ENCODE measurements at regions not wholly inside any gene's neighbourhood (a gene's known extent, or its start where the extent isn't known, plus 50 kb on each side); places are given as distances from the start of the nearest gene placed in this dataset.

DNA sequence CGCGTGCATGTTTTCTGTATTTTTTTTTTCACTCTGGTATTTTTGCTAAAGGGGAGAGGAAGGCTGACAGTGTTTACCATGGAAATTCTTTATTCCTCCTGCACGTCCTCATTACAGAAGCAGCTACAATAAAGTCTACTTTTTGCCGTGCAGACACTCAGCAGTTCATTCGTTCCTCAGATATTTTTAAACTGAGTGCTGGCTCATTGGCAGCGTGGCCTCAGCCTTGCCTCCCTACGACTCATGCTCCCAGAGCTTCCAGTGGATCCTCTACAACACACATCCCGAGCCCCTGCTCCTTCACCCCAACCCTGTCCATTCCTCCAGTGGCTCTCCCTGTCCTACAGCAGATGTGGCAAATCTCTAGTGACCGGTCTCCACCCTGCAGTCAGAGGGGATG, 239.2 kb upstream of the ZMIZ1 start:
- TF ChIP-seq, protein P1, sequence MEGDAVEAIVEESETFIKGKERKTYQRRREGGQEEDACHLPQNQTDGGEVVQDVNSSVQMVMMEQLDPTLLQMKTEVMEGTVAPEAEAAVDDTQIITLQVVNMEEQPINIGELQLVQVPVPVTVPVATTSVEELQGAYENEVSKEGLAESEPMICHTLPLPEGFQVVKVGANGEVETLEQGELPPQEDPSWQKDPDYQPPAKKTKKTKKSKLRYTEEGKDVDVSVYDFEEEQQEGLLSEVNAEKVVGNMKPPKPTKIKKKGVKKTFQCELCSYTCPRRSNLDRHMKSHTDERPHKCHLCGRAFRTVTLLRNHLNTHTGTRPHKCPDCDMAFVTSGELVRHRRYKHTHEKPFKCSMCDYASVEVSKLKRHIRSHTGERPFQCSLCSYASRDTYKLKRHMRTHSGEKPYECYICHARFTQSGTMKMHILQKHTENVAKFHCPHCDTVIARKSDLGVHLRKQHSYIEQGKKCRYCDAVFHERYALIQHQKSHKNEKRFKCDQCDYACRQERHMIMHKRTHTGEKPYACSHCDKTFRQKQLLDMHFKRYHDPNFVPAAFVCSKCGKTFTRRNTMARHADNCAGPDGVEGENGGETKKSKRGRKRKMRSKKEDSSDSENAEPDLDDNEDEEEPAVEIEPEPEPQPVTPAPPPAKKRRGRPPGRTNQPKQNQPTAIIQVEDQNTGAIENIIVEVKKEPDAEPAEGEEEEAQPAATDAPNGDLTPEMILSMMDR (IDR thresholded peaks at IDR 0.05; ENCODE audit: borderline replicate concordance) = no peak
- H3K9me3 ChIP-seq (replicated peaks) = peaks cover 21% of the 10 kb centered on the region
- H3K36me3 ChIP-seq = no peaks in the 10 kb centered on the region
- no peak overlapping the region for H3K4me3 ChIP-seq
- no peak overlapping the region for H3K27ac ChIP-seq (replicated peaks)
- DNase-seq = no peak
- H3K27me3 ChIP-seq (ENCODE audit: low read depth) = peaks cover 3% of the 10 kb centered on the region
- intact Hi-C loops (cut with micrococcal nuclease) = no loop called here
- H3K4me1 ChIP-seq = peaks cover 13% of the 10 kb centered on the region

DNA sequence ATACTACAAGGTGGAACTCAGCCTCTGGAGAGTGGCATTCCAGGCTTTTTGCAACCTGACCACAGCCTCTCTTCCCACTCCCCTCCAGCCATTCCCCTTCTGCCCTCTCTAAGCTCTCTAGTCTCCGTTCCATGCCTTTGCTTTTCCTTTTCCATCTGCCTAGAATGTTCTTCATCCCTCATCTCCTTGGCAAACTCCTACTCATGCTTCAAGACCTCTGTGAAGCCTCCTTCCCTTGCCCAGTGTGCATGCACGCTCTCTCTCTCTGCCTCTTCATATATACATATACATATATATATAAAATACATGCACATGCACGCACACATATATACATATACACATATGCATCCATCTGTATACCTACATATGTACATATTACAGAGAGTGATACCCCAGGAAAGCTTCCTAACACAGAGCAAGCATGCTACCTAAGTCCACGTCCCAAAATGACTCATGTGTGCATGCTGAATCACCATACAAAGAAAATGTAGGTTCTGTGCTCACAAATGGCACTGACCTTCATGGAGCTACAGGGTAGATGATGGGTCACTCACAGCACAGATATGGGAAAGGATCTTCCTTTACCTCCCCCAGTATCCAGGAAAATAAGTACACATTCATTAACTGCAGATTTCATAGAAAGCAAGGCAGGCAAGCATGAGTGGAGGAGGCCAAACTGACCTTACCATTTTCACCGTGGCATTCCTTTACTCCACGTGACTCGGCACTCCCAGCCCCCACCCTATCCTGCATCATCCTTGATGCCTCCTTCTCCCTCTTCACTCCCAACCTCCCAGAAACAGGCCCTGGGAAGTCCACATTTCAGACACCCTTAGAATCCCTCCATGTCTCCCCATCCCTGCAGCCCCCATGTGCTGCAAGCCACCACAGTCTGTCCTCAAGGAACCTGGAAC, 238.4 kb upstream of the ZMIZ1 start:
- TF ChIP-seq, protein P1 (IDR thresholded peaks at IDR 0.05; ENCODE audit: borderline replicate concordance) = no peak
- intact Hi-C loops (cut with micrococcal nuclease) = no loop called here
- Histone ChIP-seq H3K4me3 (no peak overlapping the region), H3K9me3 (replicated peaks) (peaks cover 21% of the 10 kb centered on the region), H3K36me3 (no peaks in the 10 kb centered on the region), H3K4me1 (peaks cover 13% of the 10 kb centered on the region), H3K27me3 (ENCODE audit: low read depth) (peaks cover 3% of the 10 kb centered on the region), H3K27ac (replicated peaks) (no peak overlapping the region)
- DNase-seq = no peak

DNA sequence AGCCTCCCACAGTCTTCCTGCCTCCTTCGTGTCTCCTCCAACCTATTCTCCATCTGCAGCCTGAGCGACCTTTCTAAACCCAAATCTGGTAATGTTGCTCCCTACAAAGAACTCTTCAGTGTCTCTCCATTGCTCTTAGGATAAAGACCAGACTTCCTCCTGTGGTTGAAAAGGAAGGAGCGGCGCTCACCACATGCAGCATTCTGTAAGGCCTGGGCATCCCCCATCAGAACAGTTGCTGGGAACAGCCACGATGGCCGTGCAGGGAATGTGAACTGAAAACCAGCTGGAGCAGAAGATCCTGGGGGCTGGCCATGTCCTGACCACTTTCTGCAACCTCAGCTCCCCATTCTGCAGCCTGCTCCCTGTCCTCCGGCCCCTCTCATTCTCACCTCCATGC, 237.8 kb upstream of the ZMIZ1 start:
- intact Hi-C loops (cut with micrococcal nuclease) = no loop called here
- no peak overlapping the region for H3K27ac ChIP-seq (replicated peaks)

DNA sequence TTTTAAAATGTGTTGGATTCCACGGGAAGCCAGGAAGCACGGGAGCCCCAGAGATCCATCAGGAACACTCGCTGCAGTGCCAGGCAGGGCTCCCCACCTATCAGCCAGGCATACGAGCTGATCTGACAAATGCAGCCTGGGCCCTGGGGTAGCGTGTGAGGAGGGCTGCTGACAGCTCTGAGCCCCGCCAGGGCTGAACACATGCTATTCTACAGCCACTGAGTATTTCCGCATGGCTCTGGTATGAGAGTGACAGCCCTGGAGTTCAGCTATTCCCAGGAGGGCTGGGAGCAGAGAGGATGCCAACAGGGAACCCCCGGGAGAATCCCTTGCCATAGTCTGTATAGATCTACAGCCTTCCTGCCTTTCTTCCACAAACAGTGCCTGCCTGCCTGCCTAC, 237.3 kb upstream of the ZMIZ1 start:
- peaks cover 3% of the 10 kb centered on the region for H3K27me3 ChIP-seq (ENCODE audit: low read depth)
- H3K36me3 ChIP-seq = no peaks in the 10 kb centered on the region
- no peak overlapping the region for H3K27ac ChIP-seq (replicated peaks)
- no peak for DNase-seq
- intact Hi-C loops (cut with micrococcal nuclease) = no loop called here
- peaks cover 21% of the 10 kb centered on the region for H3K9me3 ChIP-seq (replicated peaks)
- H3K4me3 ChIP-seq = no peak overlapping the region
- TF ChIP-seq, protein P1 (IDR thresholded peaks at IDR 0.05; ENCODE audit: borderline replicate concordance) = no peak
- H3K4me1 ChIP-seq = peaks cover 13% of the 10 kb centered on the region

More for the DNA sequence above, 237.8 kb upstream of the ZMIZ1 start:
- no peak overlapping the region for H3K4me3 ChIP-seq
- H3K36me3 ChIP-seq = no peaks in the 10 kb centered on the region
- TF ChIP-seq, protein P1 (IDR thresholded peaks at IDR 0.05; ENCODE audit: borderline replicate concordance) = no peak
- H3K9me3 ChIP-seq (replicated peaks) = peaks cover 21% of the 10 kb centered on the region
- DNase-seq = no peak
- H3K4me1 ChIP-seq = peaks cover 13% of the 10 kb centered on the region
- H3K27me3 ChIP-seq (ENCODE audit: low read depth) = peaks cover 3% of the 10 kb centered on the region

DNA sequence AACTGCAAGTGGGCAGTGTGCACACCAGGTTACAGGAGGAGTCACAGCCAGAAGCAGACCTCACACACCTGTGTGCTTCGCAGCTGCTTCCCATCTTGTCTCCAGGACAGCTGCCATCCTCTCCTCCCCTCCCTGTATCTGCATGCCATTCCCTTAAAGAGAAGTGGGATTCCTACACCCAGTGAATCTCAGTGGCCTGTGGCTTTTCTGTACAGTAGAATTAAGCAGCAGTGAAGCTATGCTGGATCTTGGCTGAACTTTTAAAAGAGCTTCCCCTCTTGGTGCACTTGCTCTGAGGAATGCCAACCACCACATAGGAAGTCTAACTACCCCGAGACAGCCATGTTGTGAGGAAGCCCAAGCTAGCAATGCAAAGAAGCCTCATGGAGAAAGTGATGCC, 236.5 kb upstream of the ZMIZ1 start:
- H3K9me3 ChIP-seq (replicated peaks) = peaks cover 21% of the 10 kb centered on the region
- no peak overlapping the region for H3K27ac ChIP-seq (replicated peaks)
- DNase-seq = no peak
- peaks cover 13% of the 10 kb centered on the region for H3K4me1 ChIP-seq
- no peak overlapping the region for H3K4me3 ChIP-seq
- TF ChIP-seq, protein P1 (IDR thresholded peaks at IDR 0.05; ENCODE audit: borderline replicate concordance) = no peak
- H3K36me3 ChIP-seq = no peaks in the 10 kb centered on the region
- intact Hi-C loops (cut with micrococcal nuclease) = no loop called here
- H3K27me3 ChIP-seq (ENCODE audit: low read depth) = peaks cover 3% of the 10 kb centered on the region
